NCI-H526 (cell line): ENCODE measurements at regions not wholly inside any gene's neighbourhood (a gene's known extent, or its start where the extent isn't known, plus 50 kb on each side); places are given as distances from the start of the nearest gene placed in this dataset.

Experiments
- DNase-seq, 2 experiments: peaks; one replicate each; lab custom pipeline; 2025; lab: John Stamatoyannopoulos, UW

DNA sequence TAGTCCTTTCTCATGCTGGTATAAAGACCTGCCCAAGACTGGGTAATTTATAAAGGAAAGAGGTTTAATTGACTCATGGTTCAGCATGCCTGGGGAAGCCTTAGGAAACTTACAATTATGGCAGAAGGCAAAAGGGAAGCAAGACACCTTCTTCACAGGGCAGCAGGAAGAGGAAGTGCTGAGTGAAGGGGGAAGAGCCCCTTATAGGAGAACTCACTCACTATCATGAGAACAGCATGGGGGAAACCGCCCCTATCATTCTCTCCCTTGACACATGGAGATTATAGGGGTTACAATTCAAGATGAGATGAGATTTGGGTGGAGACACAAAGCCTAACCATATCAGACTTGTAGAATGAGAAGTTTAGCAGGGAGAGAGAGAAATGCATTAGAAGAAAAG lies 373.3 kb upstream of the DIAPH2 start:
- no peak for DNase-seq

DNA sequence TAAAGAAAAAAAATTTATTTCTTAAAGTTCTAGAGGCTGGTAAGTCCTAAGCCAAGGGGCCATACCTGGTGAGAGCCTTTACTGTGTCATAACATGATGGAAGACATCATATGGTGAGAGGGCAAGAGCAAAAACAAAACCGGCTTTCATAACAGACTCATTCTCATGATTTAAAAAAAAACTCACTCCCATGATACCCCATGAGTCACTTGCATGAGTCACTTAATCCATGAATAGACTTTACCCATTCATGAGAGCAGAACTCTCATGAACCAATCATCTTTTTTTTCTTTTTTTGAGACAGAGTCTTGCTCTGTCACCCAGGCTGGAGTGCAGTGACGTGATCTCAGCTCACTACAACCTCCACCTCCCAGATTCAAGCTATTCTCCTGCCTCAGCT lies 369.7 kb upstream of the DIAPH2 start:
- DNase-seq = no peak

DNA sequence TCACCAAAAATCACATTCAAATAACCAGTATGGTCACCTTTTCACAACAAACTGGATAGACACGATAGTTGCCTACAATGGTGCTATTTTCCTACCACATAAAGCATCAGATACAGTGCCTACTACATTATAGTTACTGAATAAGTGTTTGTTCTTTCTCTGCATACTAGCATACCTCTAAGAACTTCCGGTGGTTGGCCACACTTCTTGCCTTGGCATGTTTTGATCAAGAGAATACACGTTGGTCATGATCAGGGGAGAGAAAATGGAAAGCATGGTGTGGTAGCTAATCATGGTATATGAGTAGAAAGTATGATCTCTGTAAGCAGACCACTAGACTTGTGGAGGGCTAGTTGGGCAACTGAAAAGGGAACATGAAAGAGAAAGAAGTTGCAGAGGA lies 322.8 kb upstream of the DIAPH2 start:
- no peak for DNase-seq

DNA sequence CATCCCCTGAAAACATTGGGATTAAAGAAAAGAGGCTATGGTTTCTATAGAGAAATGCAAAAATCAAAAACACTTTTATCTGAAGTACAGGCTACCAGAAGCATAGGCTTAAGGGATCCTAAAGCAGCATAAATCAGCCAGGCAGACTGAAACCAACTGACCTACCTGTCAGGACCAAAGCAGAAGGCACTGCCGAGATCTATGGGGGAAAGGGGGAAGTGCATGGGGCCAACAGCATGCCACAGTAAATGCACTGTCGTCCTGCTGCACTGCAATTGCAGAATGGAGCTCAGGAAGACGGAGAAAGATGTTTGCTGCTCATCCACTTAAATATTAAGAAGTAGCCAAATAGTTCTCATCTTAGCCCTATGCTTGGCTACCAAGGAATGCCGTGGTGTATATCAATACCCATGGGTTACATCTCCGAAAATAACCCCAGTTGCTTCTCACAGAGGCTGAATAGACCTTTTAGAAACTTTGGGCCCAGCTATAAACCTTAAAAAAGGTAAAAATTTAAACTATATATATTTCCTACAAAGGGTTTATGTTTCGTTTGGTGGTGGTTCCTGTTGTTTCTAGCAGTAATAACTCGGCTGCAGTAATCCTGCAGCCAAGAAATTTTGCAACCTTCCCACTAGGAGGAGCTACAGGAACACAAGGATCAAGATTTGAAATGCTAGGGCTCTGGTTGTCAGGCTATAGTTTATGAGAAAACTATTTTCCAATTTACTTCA lies 312.2 kb upstream of the DIAPH2 start:
- peak; percentile 24 to 60 for DNase-seq

DNA sequence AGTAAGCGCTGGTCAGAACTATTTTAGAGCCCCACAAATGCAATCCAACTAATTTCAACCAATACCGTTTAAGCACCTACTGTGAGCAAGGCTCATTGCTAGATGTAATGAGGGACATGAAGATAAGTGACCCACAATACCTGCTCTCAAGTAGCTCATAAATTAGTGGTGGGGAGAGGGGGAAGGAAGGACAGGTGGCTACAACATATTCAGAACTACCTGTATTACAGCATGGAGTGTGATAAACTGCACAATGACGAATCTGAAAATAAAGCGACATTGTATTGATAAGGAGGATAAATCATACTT lies 311.6 kb upstream of the DIAPH2 start:
- DNase-seq = no peak

DNA sequence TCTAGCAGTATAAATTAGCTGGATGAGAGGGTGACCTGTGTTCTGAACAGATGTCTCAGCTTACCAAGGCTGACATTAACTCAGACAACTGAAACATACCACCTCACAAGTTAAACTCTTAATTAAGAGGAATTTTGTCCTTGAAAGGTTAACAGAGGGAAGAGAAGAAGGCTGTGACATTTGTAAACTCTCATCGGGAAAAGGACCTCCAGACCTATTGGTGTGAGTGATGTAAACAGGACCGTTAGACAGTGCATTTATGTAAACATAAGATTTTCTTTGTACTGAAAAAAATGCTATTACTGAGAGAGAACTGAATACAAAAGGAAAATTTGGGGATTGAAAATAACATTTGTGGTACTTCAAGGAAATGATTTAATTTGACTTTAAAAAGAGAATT lies 308.4 kb upstream of the DIAPH2 start:
- no peak for DNase-seq

- DNase-seq = no peak
Observed at GRCh38 chrX:96379951-96380350, 304.7 kb upstream of the DIAPH2 start.

DNA sequence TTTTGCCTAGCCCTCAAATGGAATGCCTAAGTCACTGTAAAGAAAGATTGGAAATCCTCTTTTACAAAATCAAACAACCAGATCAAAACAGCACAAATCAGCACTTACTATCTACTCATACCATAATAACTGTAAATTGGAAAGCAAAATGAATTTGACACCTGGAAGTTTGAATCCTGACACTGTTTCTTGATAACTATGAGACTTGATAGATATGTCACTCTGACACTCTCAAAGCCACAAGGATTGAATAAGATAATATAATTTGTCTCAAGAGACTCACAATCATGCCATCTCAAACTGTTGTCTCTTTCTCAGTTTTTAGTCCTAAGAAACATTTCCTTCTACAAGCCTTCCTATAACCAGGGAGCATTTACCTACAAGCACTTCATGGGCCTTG lies 302.6 kb upstream of the DIAPH2 start:
- DNase-seq = no peak

DNA sequence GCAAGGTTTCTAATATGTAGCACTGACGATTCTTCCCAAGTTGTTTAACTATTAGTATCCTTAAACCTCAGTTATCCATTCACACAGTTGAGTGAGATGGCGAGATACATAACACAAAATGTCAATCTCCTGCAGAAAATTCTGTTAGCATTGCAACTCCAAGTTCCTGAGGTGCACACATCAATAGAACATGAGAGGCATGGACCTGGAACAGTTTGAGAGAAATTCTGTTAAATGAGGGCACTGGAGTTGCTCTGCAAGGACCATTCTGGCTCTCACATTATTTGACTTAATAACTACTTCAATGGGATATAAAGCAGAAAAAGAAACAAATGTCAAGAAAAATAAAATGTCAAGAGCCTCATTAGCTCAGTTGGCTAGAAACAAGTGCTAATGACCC lies 301.2 kb upstream of the DIAPH2 start:
- DNase-seq = no peak

GRCh38 chrX:96386325-96386724 lies 298.3 kb upstream of the DIAPH2 start:
- DNase-seq = no peak

- DNase-seq = no peak
Observed at GRCh38 chrX:96386981-96387380, 297.7 kb upstream of the DIAPH2 start.

DNA sequence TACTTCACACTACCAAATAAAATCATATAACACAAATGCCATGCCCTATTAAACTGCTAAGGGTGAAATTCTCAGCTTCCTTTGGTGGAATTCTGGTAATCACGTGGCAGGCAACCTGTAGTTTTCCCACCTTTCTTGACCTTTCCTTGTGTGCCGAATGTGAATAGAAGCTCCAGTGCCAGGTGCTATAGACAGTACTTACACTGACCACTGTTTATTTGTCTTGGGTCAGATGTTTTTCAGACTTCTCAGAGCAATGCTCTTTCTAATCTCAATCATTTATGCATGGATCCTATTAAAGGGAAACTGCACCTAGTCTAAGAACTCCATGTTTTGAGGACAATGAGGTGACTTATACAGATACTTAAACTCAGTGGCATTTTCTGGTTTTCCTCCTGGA lies 296.8 kb upstream of the DIAPH2 start:
- no peak for DNase-seq

DNA sequence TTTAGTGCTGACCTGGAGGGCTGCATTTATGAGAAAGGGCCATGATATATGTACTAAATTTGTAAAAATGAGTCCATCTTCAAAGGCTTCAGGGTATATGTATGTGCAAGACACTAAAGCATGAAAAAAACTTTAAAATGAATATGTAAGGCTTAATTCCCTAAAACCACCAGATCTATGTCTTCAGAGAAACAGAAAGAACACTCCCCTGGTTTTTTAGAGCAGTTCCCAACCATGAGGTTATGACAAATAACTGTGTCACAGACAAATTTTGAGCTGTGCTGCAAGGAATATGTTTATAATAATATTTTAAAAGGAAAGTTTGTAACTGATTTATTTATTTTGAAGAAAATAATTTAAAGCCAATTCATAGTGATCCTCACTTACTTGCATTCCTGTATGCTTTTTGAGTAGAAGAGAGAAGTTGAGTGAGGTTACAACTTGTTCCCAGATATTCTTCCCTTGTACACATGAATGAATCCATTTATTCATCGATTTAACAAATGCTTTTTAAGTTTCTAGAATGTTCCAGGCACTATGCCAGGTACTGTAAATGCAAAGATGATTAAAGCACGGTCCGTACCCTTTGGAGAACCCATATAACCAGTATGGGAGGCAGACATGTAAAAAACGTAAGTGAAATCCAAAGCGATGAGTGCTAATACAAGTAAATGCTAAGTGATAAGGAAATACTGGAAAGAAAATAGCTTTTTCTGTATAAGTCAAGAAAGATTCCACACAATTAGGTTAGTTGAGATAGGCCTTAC lies 295.2 kb upstream of the DIAPH2 start:
- no peak for DNase-seq

DNA sequence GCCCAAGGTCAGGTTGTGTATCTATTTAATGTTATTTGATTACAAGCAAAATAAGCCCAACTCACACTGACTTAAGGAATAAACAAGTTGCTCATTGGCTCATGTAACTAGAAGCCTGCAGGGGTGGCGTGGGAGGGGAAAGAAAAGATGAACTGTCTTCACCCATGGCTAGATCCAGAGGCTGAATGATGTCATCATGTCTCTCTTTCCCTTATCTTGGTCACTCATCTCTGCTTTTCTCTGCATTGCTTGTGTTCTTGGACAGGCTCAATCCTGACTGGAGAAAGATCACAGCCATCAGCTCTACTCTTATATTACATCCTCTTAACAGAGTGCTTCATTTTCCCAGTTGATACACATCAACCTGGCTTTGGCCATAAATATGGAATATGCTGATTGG lies 290.0 kb upstream of the DIAPH2 start:
- DNase-seq = no peak

GRCh38 chrX:96403446-96403845 lies 281.2 kb upstream of the DIAPH2 start:
- DNase-seq = no peak

GRCh38 chrX:96405842-96406241 lies 278.8 kb upstream of the DIAPH2 start:
- no peak for DNase-seq

- no peak for DNase-seq
Observed at GRCh38 chrX:96407072-96407471, 277.6 kb upstream of the DIAPH2 start.

GRCh38 chrX:96407501-96407900 lies 277.1 kb upstream of the DIAPH2 start:
- no peak for DNase-seq

DNA sequence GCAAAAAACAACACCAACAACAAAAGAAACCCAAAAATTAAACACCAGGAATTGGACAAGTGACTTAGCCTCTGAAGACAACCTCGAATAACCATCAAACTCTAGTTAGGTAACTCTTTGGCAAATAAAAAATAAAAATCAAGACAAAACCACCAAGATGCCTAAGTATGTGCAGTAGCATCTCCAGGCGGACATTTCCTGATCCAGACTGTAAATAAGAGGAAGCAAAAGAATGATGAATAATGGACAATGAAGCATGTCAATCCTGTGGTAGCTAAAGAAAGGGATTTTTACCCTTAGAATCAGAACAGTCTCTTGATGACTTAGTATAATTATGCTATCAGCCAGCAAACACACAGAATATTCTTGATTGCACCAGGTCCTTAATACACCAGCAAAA lies 276.7 kb upstream of the DIAPH2 start:
- no peak for DNase-seq

DNA sequence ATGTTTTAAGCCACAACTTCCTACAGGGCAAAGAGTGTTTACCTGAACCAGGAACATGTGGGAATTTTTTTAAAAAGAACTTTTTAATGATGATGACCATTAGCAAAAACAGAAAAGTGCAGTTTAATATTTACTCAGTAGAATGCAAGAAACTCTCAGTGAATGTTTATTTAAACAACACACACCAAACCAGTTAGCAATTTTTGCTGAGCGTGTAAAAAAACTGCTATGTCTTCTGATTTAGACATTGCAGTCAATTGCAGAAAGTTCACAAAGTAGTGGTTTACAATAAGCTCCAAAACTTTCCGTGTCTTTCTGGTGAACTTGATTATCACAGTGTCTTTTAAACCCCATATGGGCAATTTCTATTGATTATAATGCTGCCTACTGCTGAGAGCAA lies 273.7 kb upstream of the DIAPH2 start:
- no peak for DNase-seq

DNA sequence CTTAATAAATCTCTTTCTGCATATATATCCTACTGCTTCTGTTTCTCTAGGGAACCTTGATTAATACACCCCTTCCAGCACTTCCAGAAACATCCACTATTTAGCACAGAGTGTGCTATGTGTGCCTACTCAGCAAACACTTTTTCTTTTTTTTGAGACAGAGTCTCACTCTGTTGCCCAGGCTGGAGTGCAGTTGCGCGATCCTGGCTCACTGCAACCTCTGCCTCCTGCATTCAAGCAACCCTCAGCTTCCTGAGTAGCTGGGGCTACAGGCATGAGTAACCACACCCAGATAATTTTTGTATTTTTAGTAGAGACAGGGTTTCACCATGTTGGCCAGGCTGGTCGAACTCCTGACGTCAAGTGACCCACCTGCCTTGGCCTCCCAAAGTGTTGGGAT lies 266.9 kb upstream of the DIAPH2 start:
- no peak for DNase-seq

GRCh38 chrX:96424007-96424406 lies 260.6 kb upstream of the DIAPH2 start:
- DNase-seq = no peak

DNA sequence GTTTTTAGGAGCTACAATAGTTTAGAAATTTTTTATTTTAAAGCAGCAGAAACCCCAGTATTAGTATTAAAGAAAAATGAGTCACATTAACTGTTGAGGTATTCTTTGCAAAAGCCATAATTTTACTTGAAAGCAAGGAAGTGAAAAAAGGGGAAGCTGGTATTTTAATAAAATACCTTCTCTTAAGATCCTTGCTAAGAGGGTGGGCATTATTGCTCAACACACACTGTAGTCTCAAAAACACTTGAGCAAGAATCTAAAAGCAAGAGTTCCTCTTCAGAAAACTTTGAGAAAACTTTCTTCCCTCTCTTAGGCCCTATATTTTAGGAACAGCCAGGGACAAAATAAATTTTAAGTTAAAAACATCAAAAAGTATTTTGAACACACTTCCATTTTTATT lies 259.4 kb upstream of the DIAPH2 start:
- DNase-seq = no peak
